ENCODE measurements at regions not wholly inside any gene's neighbourhood (a gene's known extent, or its start where the extent isn't known, plus 50 kb on each side); places are given as distances from the start of the nearest gene placed in this dataset.
A peak's percentile ranks its signal among the peaks of the same experiment; 100 is the strongest.
"Not testable (repeated sequence)": the region's sequence is repeated elsewhere in the genome, so short reads cannot be mapped to it uniquely, and the experiment has no call there.

GRCh38 chr9:62526306-62526705, 1336.5 kb downstream of the SPATA31A7 start:
- DNase-seq (ENCODE audit: low read depth) = peak; percentile 0

- not testable (repeated sequence) for DNase-seq (ENCODE audit: low read depth)
Observed at GRCh38 chr9:62532162-62532776, 1342.4 kb downstream of the SPATA31A7 start.

GRCh38 chr9:62532777-62533173, 1342.9 kb downstream of the SPATA31A7 start:
- DNase-seq (ENCODE audit: low read depth) = not testable (repeated sequence)

GRCh38 chr9:62550539-62550938, 1360.7 kb downstream of the SPATA31A7 start:
- DNase-seq (ENCODE audit: low read depth) = not testable (repeated sequence)

GRCh38 chr9:62560603-62561002, 1370.8 kb downstream of the SPATA31A7 start:
- not testable (repeated sequence) for DNase-seq (ENCODE audit: low read depth)

- not testable (repeated sequence) for DNase-seq (ENCODE audit: low read depth)
Observed at GRCh38 chr9:62565132-62565531, 1375.3 kb downstream of the SPATA31A7 start.

- DNase-seq (ENCODE audit: low read depth) = not testable (repeated sequence)
Observed at GRCh38 chr9:62566430-62566829, 1376.6 kb downstream of the SPATA31A7 start.

GRCh38 chr9:62597128-62597527, 1407.3 kb downstream of the SPATA31A7 start:
- DNase-seq (ENCODE audit: low read depth) = not testable (repeated sequence)
